Left hindlimb (tissue), 1 donor: ENCODE measurements at regions not wholly inside any gene's neighbourhood (a gene's known extent, or its start where the extent isn't known, plus 50 kb on each side); places are given as distances from the start of the nearest gene placed in this dataset.
"Not testable (repeated sequence)": the region's sequence is repeated elsewhere in the genome, so short reads cannot be mapped to it uniquely, and the experiment has no call there.

Experiments
- DNase-seq: peaks from one replicate; pipeline ENCODE4 v3.0.0-alpha.2; 2018

DNA sequence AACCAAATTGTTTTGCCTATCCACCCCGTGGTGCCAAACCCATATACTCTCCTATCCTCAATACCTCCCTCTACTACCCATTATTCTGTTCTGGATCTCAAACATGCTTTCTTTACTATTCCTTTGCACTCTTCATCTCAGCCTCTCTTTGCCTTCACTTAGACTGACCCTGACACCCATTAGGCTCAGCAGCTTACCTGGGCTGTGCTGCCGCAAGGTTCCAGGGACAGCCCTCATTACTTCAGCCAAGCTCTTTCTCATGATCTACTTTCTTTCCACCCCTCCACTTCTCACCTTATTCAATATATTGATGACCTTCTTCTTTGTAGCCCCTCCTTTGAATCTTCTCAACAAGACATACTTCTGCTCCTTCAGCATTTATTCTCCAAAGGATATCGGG lies 517.9 kb downstream of the IRS2 start:
- DNase-seq = not testable (repeated sequence)

DNA sequence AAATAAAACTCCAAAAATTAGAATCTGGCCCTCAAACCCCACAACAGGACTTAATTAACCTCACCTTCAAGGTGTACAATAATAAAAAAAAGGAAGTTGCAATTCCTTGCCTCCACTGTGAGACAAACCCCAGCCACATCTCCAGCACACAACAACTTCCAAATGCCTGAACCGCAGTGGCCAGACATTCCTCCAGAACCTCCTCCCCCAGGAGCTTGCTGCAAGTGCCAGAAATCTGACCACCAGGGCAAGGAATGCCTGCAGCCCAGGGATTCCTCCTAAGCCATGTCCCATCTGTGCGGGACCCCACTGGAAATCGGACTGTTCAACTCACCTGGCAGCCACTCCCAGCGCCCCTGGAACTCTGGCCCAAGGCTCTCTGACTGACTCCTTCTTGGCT lies 519.0 kb downstream of the IRS2 start:
- not testable (repeated sequence) for DNase-seq

DNA sequence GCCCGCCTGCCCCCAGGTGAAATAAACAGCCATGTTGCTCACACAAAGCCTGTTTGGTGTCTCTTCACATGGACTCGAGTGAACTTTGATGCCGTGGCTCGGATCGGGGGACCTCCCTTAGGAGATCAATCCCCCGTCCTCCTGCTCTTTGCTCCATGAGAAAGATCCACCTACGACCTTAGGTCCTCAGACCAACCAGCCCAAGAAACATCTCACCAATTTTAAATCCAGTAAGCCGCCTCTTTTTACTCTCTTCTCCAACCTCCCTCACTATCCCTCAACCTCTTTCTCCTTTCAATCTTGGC lies 521.0 kb downstream of the IRS2 start:
- not testable (repeated sequence) for DNase-seq

GRCh38 chr13:109264603-109265437 lies 521.6 kb downstream of the IRS2 start:
- DNase-seq = not testable (repeated sequence)

GRCh38 chr13:109257761-109258157 lies 528.6 kb downstream of the IRS2 start:
- DNase-seq = not testable (repeated sequence)
